ENCODE measurements at regions not wholly inside any gene's neighbourhood (a gene's known extent, or its start where the extent isn't known, plus 50 kb on each side); places are given as distances from the start of the nearest gene placed in this dataset.
"Not testable (repeated sequence)": the region's sequence is repeated elsewhere in the genome, so short reads cannot be mapped to it uniquely, and the experiment has no call there.

DNA sequence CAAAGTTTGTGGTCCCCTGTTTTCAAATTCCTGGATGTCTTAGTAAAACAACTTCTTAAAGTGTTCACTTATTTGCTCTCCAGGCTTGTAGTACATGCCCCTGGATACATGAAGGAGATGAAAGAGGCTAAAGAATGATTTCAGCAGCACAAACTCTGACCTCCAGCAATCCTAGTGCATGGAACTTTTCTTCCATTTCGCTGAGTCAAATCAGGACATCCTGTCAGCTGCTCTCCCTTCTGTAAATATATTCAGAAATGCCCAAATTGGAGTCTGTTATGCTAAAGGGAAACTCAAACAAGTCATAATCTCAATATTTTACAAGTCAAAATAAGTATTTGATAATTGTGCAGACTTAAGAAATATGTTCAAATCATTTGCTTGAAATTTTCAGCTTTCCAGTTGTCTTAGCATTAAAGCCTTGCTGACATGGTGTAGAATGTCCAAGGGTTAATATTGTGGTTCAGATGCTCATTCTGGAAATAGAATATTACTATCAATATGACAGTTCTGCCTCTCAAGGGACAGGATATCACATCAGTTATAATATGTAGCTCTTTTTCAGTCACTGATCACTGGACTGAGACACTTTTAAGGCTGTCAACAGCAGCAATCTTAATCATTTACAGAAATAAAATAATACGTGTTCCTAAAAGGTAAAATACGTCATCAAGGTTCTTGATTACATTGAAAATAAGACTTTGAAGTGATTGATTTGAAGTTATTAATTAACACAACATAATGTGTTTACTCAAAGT lies 1157.3 kb downstream of the PLA2G4A start:
- DNase-seq, result no peak

DNA sequence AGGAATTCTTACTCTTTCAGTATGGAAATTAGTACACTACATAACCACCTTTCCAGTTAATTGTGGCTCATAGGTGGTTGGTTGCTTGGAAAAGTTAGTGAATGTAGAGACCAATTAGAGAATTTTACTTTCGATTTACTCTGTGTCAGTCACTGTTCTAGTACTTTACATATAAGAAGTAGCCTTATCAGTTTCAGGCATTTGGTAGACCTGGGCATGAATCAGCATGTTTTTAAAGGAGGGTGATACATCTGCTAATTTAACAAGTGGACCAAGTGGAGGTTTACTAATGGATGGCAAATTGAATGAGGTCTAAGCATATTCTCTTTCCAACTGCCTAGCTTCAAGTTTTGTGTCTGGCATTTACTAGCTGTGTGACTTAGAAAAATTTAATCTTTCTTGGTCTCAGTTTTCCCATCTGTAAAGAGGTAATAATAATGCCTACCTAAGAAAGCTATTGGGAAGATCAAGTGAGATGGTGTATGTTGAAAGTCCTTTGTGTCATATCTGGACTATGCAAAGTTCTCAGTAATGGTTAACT lies 1158.6 kb downstream of the PLA2G4A start:
- DNase-seq, result no peak

DNA sequence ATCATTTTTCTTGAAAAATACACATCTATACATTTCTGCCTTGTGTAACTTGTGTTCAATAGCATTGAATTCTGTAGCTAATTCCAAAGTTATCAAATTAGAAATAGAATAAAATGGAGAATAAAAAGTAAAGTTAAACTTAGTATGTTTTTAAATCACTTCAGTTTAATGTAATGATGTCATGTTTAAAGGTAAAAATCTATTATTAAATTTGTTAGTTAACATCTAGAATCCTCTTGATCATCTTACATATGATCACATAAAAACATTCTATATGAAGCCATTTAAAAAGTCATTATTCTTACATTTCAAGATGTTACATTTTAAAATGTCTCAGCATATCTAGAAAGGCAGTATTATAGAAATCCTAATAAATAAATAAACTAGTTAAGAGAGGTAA lies 1163.2 kb downstream of the PLA2G4A start:
- DNase-seq, result no peak

DNA sequence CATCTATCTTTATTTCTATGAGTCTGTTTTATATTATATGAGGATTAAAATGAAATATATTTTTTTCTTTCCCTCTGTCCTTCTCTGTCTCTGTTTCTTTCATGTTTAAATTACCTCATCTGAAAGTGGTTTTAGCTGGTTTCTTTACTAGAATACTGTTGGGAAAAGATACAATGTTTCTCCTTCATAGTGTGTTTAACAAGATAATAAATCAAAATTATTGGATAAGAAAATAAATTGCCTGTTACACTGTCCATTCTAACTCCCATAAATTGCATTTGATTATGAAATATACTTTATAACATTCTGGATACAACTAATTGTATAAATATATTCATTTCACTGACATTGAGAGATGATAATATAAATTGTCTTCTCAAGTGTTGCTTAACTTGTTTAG lies 1168.0 kb downstream of the PLA2G4A start:
- no peak for DNase-seq

DNA sequence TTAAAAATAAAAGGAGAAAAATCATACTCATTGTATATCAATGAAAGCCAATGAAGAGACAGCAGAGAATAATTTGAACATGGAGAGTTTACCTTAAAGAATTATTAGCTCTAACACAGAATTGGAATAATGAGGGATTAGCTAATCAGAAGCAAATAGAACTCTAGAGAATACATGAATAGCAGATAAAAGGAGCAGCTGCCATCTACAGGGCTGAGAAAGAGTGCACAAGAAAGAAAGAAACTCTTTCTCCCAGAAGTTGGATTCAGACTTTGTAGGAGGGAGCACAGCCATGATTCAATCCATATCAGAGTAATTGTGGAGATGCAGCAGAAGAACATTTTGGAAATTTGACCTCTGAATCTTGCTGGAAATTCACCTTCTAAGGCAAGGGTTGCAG lies 1171.2 kb downstream of the PLA2G4A start:
- no peak for DNase-seq

DNA sequence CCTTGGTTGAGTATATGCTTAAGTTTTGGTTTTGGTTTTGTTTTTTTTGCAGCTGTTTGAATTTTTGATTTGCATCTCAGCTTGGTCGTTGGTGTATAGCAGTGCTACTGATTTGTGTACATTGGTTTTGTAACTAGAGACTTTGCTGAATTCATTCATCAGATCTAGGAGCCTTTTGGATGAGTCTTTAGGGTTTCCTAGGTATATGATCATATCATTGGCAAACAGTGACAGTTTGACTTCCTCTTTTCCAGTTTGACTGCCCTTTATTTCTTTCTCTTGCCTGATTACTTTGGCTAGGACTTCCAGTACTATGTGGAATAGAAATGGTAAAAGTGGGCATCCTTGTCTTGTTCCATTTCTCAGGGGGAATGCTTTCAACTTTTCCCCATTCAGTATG lies 1174.9 kb downstream of the PLA2G4A start:
- DNase-seq, result not testable (repeated sequence)

DNA sequence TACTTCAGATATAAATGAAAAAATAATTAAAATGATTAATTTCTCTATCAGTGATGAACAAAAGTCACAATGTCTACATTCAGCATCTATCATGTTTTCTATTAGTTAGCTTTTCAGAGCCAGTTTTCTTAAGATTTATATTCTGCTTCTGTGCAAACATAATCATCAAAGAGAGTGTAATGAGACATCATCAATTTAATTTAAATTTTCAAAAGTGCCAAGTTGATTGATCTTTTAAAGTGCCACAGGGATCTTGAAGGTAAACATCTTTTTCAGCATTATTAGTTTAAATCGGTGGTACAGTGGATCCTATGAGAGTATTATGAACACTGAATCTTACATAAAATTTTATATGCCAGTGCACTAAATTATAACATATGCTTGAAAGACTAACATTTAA lies 1176.1 kb downstream of the PLA2G4A start:
- DNase-seq, result no peak

DNA sequence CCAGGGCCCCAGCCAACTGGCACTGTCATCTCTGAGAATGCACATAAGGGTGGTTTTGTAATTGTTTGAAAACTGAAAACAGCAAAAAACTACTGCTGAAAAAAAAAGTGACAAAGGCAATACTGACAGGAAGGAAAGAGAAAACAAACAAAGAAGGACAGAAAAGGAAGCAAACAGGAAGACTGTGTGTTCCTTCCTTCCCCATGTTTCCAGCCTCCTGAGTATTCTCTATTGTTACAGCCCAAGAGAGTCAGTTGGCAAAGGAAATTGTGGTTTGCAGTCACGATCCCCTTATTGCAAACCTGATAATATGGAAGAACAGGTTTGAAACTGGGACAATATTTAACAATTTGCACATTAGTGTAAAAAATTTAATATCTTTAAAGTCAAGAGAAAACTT lies 1177.6 kb downstream of the PLA2G4A start:
- no peak for DNase-seq

DNA sequence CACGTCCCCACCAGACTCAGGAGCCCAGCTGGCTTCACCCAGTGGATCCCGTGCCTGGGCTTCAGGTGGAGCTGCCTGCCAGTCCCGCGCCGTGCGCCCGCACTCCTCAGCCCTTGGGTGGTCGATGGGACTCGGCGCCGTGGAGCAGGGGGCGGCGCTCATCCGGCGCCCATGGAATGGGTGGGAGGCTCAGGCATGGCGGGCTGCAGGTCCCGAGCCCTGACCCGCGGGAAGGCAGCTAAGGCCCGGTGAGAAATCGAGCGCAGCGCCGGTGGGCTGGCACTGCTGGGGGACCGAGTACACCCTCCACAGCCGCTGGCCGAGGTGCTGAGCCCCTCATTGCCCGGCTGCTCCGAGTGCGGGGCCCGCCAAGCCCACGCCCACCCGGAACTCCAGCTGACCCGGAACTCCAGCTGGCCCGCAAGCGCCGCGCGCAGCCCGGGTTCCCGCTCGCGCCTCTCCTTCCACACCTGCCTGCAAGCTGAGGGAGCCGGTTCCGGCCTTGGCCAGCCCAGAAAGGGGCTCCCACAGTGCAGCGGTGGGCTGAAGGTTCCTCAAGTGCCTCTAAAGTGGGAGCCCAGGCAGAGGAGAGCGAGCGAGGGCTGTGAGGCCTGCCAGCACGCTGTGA lies 1184.6 kb downstream of the PLA2G4A start:
- DNase-seq, result not testable (repeated sequence)

DNA sequence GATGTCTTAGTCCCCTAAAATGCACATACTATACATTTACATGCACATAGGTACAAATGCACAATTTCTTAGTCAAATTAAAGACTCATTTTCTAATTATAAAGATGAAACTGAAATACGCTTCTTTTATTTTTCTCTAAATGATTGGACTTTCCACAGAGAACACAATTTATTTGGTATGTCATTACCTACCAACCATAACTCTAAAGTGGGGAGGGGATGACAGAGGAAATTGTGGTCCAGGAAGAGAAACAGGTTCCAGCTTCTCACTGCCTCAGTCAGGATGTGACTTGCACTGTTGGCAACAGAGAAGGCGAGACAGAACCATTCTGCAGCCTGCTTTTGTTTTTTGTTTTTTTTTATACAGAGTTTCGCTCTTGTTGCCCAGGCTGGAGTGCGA lies 1189.2 kb downstream of the PLA2G4A start:
- no peak for DNase-seq

DNA sequence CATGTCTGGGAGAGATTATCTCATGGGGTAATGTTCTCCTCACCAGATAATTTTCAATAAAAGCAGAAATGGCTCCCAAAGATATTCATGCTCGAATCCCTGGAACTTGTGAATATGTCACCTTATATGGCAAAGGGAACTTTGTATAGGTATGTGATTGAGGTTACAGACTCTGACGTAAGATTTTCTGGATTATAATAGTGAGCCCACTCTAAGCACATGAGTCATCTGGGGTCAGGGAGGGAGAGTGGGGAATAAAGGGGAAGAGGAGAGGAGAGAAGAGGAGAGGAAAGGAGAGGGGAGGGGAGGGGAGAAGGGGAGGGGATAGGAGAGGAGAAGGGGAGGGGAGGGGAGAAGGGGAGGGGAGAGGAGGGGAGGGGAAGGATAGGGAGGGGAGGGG lies 1193.9 kb downstream of the PLA2G4A start:
- no peak for DNase-seq

DNA sequence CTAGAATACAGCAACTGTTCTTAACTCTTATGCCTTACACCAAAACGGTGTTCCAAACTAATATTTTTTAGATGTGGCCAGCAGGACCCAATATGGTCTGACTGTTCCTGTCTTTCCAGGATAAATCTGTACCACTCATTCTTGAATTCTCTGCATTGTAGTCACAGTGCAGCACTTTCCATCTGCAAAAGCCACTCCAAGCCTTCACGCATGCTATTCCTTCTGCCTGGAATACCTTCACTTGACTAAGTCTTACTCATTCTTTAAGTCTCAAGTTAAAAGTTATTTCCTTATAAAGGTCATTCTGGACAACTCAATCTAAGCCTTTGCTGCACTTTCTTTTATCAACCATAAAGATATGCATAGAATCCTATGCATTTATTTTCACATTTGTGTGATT lies 1194.5 kb downstream of the PLA2G4A start:
- DNase-seq, result no peak

DNA sequence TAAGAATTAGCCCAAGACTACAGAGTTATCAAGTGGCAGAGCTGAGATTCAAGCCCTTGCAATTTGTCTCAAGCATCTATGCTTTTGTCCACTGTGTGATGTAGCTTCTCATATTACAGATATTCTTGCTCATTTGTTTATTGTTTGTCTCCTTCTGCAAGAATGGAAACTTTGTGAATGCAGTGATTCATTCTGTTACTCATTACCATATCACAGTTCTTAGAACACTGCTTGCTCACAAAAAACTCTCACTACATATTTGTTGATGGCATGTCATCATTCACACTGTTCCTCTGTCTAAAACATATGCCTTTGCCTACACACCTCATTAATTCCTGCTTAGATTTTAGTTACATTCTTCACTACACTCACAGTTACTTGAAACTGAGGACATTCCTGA lies 1198.9 kb downstream of the PLA2G4A start:
- DNase-seq, result no peak

DNA sequence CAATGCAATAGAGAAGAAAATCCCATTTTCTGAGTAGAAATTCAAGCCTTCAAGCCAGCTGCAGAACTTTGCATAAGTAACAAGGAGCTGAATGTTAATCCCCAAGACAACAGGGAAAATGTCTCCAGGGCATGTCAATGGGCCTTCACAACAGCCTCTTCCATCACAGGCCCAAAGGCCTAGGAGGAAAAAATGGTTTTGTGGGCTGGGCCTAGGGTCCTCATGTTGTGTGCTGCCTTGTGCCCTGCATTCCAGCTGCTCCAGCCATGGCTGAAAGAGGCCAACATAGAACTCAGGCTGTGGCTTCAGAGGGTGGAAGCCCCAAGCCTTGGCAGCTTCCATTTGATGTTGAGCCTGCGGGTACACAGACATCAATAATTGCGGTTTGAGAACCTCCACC lies 1208.8 kb downstream of the PLA2G4A start:
- DNase-seq, result not testable (repeated sequence)

DNA sequence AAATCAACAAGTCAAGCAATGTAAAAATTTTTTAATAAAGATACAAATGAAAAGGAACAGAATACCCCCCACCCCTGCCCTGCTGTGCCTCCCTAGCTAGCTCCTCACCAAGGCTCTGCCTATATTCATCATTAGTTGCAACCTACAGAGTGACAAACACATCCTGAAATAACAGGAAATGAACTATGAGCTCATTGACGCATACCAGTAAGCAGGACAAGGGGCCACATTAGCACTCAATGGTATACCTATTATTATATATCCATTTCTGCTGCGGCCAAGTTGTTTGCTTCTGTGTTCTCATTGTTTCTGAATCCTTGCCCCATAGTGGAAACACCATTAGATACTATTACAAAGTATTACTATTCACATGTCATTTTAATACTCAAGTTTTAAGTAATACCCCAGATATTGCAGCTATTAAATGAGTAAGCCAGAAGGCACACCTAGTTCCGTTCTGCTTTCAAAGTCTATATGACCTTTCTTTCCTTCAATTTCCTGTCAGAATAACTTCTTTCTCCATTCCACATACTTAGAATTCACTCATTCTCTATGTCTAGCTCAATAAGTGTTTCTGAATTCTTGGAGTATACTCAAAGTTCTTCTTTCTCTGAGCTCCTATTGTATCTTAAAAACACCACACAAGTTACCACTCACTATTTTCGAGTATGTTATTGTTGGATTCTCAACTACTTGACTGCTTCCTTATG lies 1214.9 kb downstream of the PLA2G4A start:
- DNase-seq, result no peak

DNA sequence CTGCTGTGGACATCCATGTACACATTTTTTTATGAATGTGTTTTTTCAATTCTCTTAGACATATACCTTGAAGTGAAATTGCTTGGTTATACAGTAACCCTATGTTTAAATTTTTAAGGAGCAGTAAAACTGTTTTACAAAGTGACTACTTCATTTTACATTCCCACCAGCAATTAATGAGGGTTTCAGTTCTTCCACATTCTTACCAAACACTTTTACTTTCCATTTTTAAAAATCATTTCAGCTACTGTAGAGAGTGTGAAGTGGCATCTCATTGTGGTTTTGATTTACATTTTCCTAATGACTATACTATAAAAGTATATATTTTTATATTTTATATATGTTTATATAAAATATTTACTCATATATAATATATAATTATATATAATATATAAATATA lies 1221.5 kb downstream of the PLA2G4A start:
- DNase-seq, result no peak

DNA sequence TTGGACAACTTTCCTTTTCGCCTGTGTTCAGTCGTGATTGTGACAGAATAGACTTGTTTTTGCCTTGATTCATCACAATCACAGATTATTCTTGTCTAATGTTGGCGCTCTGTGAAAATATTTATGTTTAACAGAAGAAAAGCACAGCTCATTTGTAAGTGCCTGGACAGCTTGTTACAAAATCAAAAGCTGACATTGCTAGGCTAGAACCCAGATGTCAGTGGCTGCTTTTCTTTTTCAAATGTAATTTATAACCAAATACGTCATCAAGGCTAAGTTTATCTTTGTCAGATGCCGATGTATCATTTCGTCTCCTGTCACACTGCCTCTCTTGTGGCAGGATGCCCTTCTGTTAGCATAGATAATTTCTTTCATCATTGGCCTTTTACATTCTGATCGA lies 1227.3 kb downstream of the PLA2G4A start:
- DNase-seq, result no peak

DNA sequence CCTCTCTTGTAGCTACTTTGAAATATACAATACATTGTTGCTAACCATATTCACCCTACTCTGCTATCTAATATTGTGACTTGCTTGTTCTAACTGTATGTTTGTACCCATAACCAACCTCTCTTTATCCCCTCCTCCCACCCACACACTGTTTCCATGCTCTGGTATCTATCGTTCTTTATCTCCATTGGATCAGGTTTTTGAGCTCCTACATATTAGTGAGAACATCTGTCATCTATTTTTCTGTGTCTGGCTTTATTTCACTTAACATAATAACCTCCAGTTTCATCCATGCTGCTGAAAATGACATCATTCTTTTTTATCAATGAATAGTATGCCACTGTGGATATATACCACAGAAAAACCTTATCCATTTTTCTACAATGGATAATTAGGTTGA lies 1230.1 kb downstream of the PLA2G4A start:
- no peak for DNase-seq

DNA sequence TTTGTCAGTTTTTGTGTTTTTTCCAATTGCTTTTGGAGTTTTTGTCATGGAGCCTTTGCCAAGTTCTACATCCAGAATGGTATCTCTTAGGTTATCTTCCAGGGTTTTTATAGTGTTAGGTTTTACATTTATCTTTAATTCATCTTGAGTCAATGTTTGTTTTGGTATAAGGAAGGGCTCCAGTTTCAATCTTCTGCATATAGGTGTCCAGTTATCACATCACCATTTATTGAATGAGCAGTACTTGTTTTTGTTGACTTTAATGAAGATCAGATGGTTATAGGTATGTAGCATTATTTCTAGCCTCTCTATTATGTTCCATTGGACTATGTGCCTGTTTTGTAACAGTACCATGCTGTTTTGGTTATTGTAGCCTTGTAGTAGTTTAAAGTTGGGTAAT lies 1233.1 kb downstream of the PLA2G4A start:
- no peak for DNase-seq

DNA sequence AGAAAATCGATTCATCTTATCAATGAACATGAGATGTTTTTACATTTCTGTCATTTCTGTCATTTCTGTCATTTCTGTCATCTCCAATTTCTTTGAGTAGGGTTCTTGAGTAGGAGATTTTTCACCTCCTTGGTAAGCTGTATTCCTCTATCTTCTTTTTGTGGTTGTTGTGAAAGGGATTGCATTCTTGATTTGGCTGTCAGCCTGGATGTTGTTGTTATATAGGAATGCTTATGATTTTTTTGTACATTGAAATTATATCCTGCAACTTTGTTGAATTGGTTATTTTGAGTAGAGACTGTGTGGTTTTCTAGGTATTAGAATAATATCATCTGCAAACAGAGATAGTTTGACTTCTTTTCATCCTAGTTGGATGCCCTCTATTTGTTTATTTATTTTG lies 1233.7 kb downstream of the PLA2G4A start:
- no peak for DNase-seq

DNA sequence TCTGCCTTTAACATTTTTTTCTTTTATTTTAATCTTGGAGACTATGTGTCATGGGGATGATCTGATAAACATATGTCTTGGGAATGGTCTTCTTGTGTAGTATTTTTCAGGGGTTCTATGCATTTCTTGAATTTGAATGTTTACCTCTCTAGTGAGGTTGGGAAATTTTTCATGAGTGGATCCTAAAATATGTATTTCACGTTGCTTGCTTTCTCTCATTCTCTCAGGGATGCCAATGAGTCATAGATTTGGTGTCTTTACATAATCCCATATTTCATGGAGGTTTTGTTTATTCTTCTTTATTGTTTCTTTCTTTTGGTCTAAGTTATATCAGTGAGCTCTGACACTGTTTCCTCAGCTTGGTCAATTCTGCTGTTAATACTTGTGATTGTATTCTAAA lies 1237.2 kb downstream of the PLA2G4A start:
- DNase-seq, result no peak

DNA sequence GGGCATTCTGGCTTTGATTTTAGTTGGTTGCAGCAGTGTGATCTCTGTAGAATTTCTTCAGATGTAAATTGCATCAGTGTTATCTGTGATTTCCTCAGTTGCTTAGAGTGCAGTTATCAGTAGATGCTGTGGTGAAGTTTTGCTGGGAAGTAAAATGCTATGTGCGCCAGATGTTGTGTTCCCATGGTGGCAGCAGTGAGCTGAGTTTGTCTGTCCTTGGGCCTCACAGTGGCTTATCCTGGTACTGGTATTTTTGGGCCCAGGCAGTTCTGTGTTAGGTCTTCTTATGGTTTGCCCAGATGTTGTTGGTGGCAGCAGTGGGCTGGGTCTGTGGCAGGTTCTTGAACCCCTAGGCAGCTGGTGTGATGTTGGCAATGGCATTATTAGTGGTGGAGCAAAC lies 1242.1 kb downstream of the PLA2G4A start:
- DNase-seq, result no peak

DNA sequence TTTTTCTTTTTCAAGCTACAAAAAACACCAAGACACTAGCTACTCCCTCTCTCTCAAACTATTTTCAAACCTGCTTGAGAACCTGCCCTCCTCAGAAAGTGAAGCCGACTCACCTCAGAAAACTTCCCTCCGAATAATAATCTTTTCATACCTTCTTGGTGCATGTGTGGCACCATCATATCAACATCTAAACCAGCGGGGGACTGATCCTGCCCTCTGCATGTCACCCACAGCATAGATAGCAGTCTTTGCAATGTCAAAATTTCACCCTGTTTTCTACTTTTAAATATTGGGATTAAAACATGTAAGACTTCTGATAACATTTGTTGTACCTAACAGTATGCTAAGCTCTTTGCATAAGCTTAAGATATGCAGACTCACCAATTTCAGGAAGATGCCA lies 1260.3 kb downstream of the PLA2G4A start:
- DNase-seq, result no peak

DNA sequence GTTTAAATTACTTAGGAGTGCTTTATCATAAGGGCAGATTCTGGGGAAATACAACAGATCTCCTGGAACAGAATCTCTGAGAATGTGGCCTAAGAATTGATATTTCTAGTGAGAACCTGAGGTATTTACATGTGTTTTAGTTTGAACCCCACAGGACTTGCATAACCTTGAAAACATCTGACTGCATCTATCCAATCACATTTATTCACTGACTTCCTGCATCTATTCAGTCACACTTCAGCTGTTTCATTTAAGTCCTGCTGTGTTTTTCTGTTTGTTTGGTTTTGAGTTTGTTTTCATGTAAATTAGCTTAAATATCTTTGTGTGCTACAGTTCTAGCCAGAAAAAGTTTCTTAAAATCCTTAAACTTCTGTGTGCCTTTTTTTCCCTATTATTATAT lies 1260.7 kb downstream of the PLA2G4A start:
- no peak for DNase-seq

Data from NCI-H2081 treated with DMSO at 0.1 percent for 48 hours (cell line).